ENCODE measurements at regions not wholly inside any gene's neighbourhood (a gene's known extent, or its start where the extent isn't known, plus 50 kb on each side); places are given as distances from the start of the nearest gene placed in this dataset.

- H3K4me3 ChIP-seq (ENCODE audit: low read length): no peak overlapping the region
- no peak for DNase-seq (ENCODE audit: low read depth)
- TF ChIP-seq CTCF (conservative IDR thresholded peaks at IDR 0.05; ENCODE audit: low read depth, low read length): no peak
Observed at GRCh38 chr1:234861024-234861620, 251.1 kb upstream of the IRF2BP2 start.

- no peak for TF ChIP-seq CTCF (conservative IDR thresholded peaks at IDR 0.05; ENCODE audit: low read depth, low read length)
- DNase-seq (ENCODE audit: low read depth): no peak
- no peak overlapping the region for H3K4me3 ChIP-seq (ENCODE audit: low read length)
Observed at GRCh38 chr1:234858722-234859121, 248.7 kb upstream of the IRF2BP2 start.

GRCh38 chr1:234856845-234857245, 246.9 kb upstream of the IRF2BP2 start:
- no peak for TF ChIP-seq CTCF (conservative IDR thresholded peaks at IDR 0.05; ENCODE audit: low read depth, low read length)
- no peak overlapping the region for H3K4me3 ChIP-seq (ENCODE audit: low read length)
- no peak for DNase-seq (ENCODE audit: low read depth)

- DNase-seq (ENCODE audit: low read depth): no peak
- no peak overlapping the region for H3K4me3 ChIP-seq (ENCODE audit: low read length)
- TF ChIP-seq CTCF (conservative IDR thresholded peaks at IDR 0.05; ENCODE audit: low read depth, low read length): no peak
Observed at GRCh38 chr1:234855851-234856250, 245.9 kb upstream of the IRF2BP2 start.

GRCh38 chr1:234854645-234855039, 244.7 kb upstream of the IRF2BP2 start:
- DNase-seq (ENCODE audit: low read depth): no peak
- TF ChIP-seq CTCF (conservative IDR thresholded peaks at IDR 0.05; ENCODE audit: low read depth, low read length): no peak
- no peak overlapping the region for H3K4me3 ChIP-seq (ENCODE audit: low read length)

- DNase-seq (ENCODE audit: low read depth): no peak
- no peak for TF ChIP-seq CTCF (conservative IDR thresholded peaks at IDR 0.05; ENCODE audit: low read depth, low read length)
- H3K4me3 ChIP-seq (ENCODE audit: low read length): no peak overlapping the region
Observed at GRCh38 chr1:234853906-234854644, 244.1 kb upstream of the IRF2BP2 start.

- DNase-seq (ENCODE audit: low read depth): no peak
- H3K4me3 ChIP-seq (ENCODE audit: low read length): no peak overlapping the region
- no peak for TF ChIP-seq CTCF (conservative IDR thresholded peaks at IDR 0.05; ENCODE audit: low read depth, low read length)
Observed at GRCh38 chr1:234852659-234853058, 242.7 kb upstream of the IRF2BP2 start.

All from retinal pigment epithelial cell (primary cell).